GM18520 (cell line): ENCODE measurements at regions not wholly inside any gene's neighbourhood (a gene's known extent, or its start where the extent isn't known, plus 50 kb on each side); places are given as distances from the start of the nearest gene placed in this dataset.

Experiments
- ATAC-seq: cut with Tn5 transposase; IDR thresholded peaks from one replicate; pipeline ENCODE4 v1.9.1; 2021; ENCODE audit not compliant: unreplicated experiment

- no peak for ATAC-seq
Observed at GRCh38 chr1:69409731-69410456, 157.8 kb upstream of the LRRC7 start.

GRCh38 chr1:69410457-69410850, 157.3 kb upstream of the LRRC7 start:
- no peak for ATAC-seq

GRCh38 chr1:69410893-69411292, 156.8 kb upstream of the LRRC7 start:
- ATAC-seq, result no peak

- ATAC-seq, result no peak
Observed at GRCh38 chr1:69411617-69412016, 156.1 kb upstream of the LRRC7 start.

GRCh38 chr1:69413129-69413528, 154.6 kb upstream of the LRRC7 start:
- no peak for ATAC-seq

GRCh38 chr1:69414574-69414973, 153.1 kb upstream of the LRRC7 start:
- ATAC-seq, result no peak

GRCh38 chr1:69421286-69421685, 146.4 kb upstream of the LRRC7 start:
- ATAC-seq, result no peak

GRCh38 chr1:69425871-69426270, 141.9 kb upstream of the LRRC7 start:
- ATAC-seq, result no peak

- ATAC-seq, result no peak
Observed at GRCh38 chr1:69426401-69426800, 141.3 kb upstream of the LRRC7 start.

- no peak for ATAC-seq
Observed at GRCh38 chr1:69433073-69433472, 134.6 kb upstream of the LRRC7 start.

GRCh38 chr1:69436151-69436550, 131.6 kb upstream of the LRRC7 start:
- ATAC-seq, result no peak

- no peak for ATAC-seq
Observed at GRCh38 chr1:69438056-69438795, 129.5 kb upstream of the LRRC7 start.

GRCh38 chr1:69441496-69441895, 126.2 kb upstream of the LRRC7 start:
- no peak for ATAC-seq

- ATAC-seq, result no peak
Observed at GRCh38 chr1:69451196-69451595, 116.5 kb upstream of the LRRC7 start.

GRCh38 chr1:69455718-69456117, 112.0 kb upstream of the LRRC7 start:
- ATAC-seq, result no peak

- ATAC-seq, result no peak
Observed at GRCh38 chr1:69459244-69459643, 108.5 kb upstream of the LRRC7 start.

GRCh38 chr1:69475021-69475420, 92.7 kb upstream of the LRRC7 start:
- ATAC-seq, result no peak

GRCh38 chr1:69479734-69480133, 88.0 kb upstream of the LRRC7 start:
- ATAC-seq, result no peak

- no peak for ATAC-seq
Observed at GRCh38 chr1:69483246-69483645, 84.5 kb upstream of the LRRC7 start.

GRCh38 chr1:69485616-69486015, 82.1 kb upstream of the LRRC7 start:
- ATAC-seq, result no peak

- ATAC-seq, result no peak
Observed at GRCh38 chr1:69491416-69491815, 76.3 kb upstream of the LRRC7 start.

- ATAC-seq, result no peak
Observed at GRCh38 chr1:69492286-69492685, 75.4 kb upstream of the LRRC7 start.

- no peak for ATAC-seq
Observed at GRCh38 chr1:69494221-69494620, 73.5 kb upstream of the LRRC7 start.
